ENCODE measurements at regions not wholly inside any gene's neighbourhood (a gene's known extent, or its start where the extent isn't known, plus 50 kb on each side); places are given as distances from the start of the nearest gene placed in this dataset.

- no peak for DNase-seq
Measured at GRCh38 chr10:8437896-8438295, 383.4 kb downstream of the GATA3 start.

- no peak for DNase-seq
Measured at GRCh38 chr10:8438603-8439002, 384.1 kb downstream of the GATA3 start.

GRCh38 chr10:8439040-8439439, 384.6 kb downstream of the GATA3 start:
- DNase-seq: no peak

- DNase-seq: no peak
Measured at GRCh38 chr10:8444630-8445029, 390.1 kb downstream of the GATA3 start.

- no peak for DNase-seq
Measured at GRCh38 chr10:8445353-8445752, 390.9 kb downstream of the GATA3 start.

- DNase-seq: no peak
Measured at GRCh38 chr10:8449909-8450308, 395.4 kb downstream of the GATA3 start.

GRCh38 chr10:8453587-8453986, 399.1 kb downstream of the GATA3 start:
- no peak for DNase-seq

- DNase-seq: no peak
Measured at GRCh38 chr10:8454357-8454756, 399.9 kb downstream of the GATA3 start.

- DNase-seq: no peak
Measured at GRCh38 chr10:8455181-8455580, 400.7 kb downstream of the GATA3 start.

GRCh38 chr10:8456386-8456785, 401.9 kb downstream of the GATA3 start:
- DNase-seq: no peak

GRCh38 chr10:8460626-8461025, 406.1 kb downstream of the GATA3 start:
- DNase-seq: no peak

GRCh38 chr10:8462565-8462964, 408.1 kb downstream of the GATA3 start:
- no peak for DNase-seq

GRCh38 chr10:8463853-8464252, 409.4 kb downstream of the GATA3 start:
- no peak for DNase-seq

GRCh38 chr10:8468477-8468876, 414.0 kb downstream of the GATA3 start:
- DNase-seq: no peak

- DNase-seq: no peak
Measured at GRCh38 chr10:8473205-8473604, 418.7 kb downstream of the GATA3 start.

- no peak for DNase-seq
Measured at GRCh38 chr10:8477300-8477699, 422.8 kb downstream of the GATA3 start.

- DNase-seq: no peak
Measured at GRCh38 chr10:8481718-8482504, 427.4 kb downstream of the GATA3 start.

GRCh38 chr10:8485032-8485431, 430.5 kb downstream of the GATA3 start:
- DNase-seq: no peak

GRCh38 chr10:8487346-8487745, 432.9 kb downstream of the GATA3 start:
- DNase-seq: no peak

GRCh38 chr10:8489232-8489631, 434.7 kb downstream of the GATA3 start:
- no peak for DNase-seq

- no peak for DNase-seq
Measured at GRCh38 chr10:8489823-8490222, 435.3 kb downstream of the GATA3 start.

- no peak for DNase-seq
Measured at GRCh38 chr10:8498290-8498689, 443.8 kb downstream of the GATA3 start.

GRCh38 chr10:8498881-8499280, 444.4 kb downstream of the GATA3 start:
- no peak for DNase-seq

GRCh38 chr10:8499312-8499711, 444.8 kb downstream of the GATA3 start:
- no peak for DNase-seq

- no peak for DNase-seq
Measured at GRCh38 chr10:8499752-8500390, 445.4 kb downstream of the GATA3 start.

Measured in SW 1271 (cell line).